ENCODE measurements at regions not wholly inside any gene's neighbourhood (a gene's known extent, or its start where the extent isn't known, plus 50 kb on each side); places are given as distances from the start of the nearest gene placed in this dataset.

- Histone ChIP-seq H3K27me3 (no peaks in the 10 kb centered on the region), H3K27ac (no peak overlapping the region), H3K9me3 (no peaks in the 10 kb centered on the region), H3K4me3 (no peak overlapping the region), H3K36me3 (no peaks in the 10 kb centered on the region), H3K4me1 (peaks cover 0 to 15% (median 5%) of the 10 kb centered on the region in 4 donors)
- intact Hi-C loops (cut with DNase I) = no loop called here
- no peak for TF ChIP-seq EP300 (IDR thresholded peaks at IDR 0.05)
- no peak for DNase-seq
Measured at GRCh38 chr7:18222636-18223035, 195.0 kb upstream of the PRPS1L1 start.

DNA sequence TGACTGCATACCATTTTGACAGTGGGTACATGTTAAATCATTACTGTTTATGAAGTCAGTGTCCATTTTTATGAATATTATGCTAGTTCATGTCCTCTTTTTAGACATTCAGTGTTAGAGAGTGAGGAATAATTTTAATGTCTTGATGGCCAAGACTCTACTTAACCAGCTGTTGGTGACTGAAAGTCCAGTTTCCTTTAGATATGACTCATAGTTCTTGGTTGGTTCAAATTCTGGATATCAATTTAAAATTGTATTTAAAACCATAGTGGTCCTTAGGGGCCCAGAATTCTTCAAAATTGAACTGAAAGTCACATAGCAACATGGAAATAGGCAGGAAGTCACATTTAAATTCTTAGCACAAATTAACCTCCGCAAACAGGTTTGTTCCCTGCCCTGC, 196.5 kb upstream of the PRPS1L1 start:
- peak overlapping the region in 2 of 4 donors; percentile 32 to 71 for H3K27ac ChIP-seq
- no peaks in the 10 kb centered on the region for H3K36me3 ChIP-seq
- no peak overlapping the region for H3K4me3 ChIP-seq
- no peak for TF ChIP-seq POLR2AphosphoS5 (IDR thresholded peaks at IDR 0.05)
- no peak for TF ChIP-seq EP300 (IDR thresholded peaks at IDR 0.05)
- no peak for TF ChIP-seq POLR2A (IDR thresholded peaks at IDR 0.05)
- no peak for TF ChIP-seq CTCF (IDR thresholded peaks at IDR 0.05)
- no peaks in the 10 kb centered on the region for H3K9me3 ChIP-seq
- H3K27me3 ChIP-seq = no peaks in the 10 kb centered on the region
- peaks cover 0 to 15% (median 5%) of the 10 kb centered on the region in 4 donors for H3K4me1 ChIP-seq
- no peak for DNase-seq
- WGBS, 2 donors = 70 to 93% methylated on average over 1 of the region's 1 CpG
- intact Hi-C loops (cut with DNase I) = no loop called here

DNA sequence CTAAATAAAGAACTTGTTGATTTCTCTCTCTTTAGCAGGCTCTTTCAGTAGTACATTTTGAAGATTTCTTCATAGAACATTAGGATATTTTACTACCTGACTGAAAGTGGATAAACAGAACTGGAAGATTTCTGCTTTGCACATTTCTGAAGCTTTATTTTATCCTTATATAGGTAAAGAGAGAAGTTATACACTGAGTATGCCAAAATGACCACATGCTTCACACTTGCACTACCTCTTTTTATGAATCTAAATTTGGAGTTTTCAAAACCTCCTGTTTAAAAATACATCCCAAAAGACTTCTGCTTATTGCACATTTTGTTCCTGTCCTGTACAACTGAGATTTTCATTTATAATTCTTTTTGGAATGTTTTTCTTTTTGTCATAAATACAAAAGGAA, 197.4 kb upstream of the PRPS1L1 start:
- Histone ChIP-seq H3K36me3 (no peaks in the 10 kb centered on the region), H3K9me3 (no peaks in the 10 kb centered on the region), H3K27ac (peak overlapping the region in 2 of 4 donors; percentile 32 to 71), H3K27me3 (no peaks in the 10 kb centered on the region), H3K4me3 (no peak overlapping the region), H3K4me1 (peaks cover 0 to 15% (median 5%) of the 10 kb centered on the region in 4 donors)
- intact Hi-C loops (cut with DNase I) = no loop called here
- no peak for DNase-seq
- TF ChIP-seq POLR2A (IDR thresholded peaks at IDR 0.05) (no peak), POLR2AphosphoS5 (IDR thresholded peaks at IDR 0.05) (peak in 2 of 4 donors; percentile 17 to 44), EP300 (IDR thresholded peaks at IDR 0.05) (peak in 1 of 4 donors; percentile 5), CTCF (IDR thresholded peaks at IDR 0.05) (no peak)

DNA sequence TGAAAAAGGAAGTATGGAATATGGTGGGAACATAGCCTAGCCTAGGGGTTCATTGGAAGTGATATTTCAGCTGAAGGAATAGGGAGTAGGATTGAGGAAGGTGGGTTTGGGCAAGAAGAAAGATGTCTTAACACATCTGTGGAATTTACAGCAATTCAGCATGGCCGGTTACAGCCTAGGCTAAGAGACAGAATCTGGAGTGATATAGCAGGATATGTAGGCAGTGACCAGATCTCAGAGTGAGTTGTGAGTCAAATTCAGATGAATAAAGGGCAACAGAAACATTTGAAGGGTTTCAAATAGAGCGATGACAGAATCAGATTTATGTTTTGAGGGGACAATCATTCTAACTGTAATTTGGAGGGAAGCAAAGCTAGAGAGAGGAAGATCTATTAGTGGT, 199.0 kb upstream of the PRPS1L1 start:
- no peak overlapping the region for H3K4me3 ChIP-seq
- H3K27ac ChIP-seq = peak overlapping the region in 1 of 4 donors; percentile 71
- no peaks in the 10 kb centered on the region for H3K27me3 ChIP-seq
- H3K4me1 ChIP-seq = peaks cover 0 to 15% (median 5%) of the 10 kb centered on the region in 4 donors
- WGBS, 2 donors = 94 to 96% methylated on average over 2 of the region's 2 CpGs
- no peak for DNase-seq
- intact Hi-C loops (cut with DNase I) = no loop called here
- TF ChIP-seq CTCF (IDR thresholded peaks at IDR 0.05) (no peak), POLR2AphosphoS5 (IDR thresholded peaks at IDR 0.05) (no peak), POLR2A (IDR thresholded peaks at IDR 0.05) (no peak), EP300 (IDR thresholded peaks at IDR 0.05) (no peak)
- H3K9me3 ChIP-seq = no peaks in the 10 kb centered on the region
- H3K36me3 ChIP-seq = no peaks in the 10 kb centered on the region

DNA sequence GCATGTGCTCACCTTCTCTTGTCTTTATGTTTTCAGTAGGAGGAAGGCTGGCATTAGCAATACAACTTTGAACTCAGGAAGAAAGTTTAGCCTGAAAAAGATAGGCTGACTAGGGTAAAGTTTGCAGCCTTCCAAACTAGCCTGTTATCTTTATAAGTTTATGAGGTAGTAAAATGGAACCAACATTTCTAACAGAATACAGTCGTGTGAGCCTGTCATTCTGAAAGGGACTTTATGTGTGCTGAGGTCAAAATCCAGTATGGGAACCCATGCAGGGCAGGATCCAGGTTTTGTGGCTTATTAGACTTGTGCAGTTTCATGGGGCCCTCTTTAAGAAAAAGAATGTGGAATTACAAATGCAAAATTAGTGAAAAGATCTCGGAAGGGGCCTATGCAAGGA, 201.0 kb upstream of the PRPS1L1 start:
- intact Hi-C loops (cut with DNase I) = no loop called here
- Histone ChIP-seq H3K9me3 (no peaks in the 10 kb centered on the region), H3K27me3 (no peaks in the 10 kb centered on the region), H3K4me1 (peaks cover 0 to 15% (median 5%) of the 10 kb centered on the region in 4 donors), H3K27ac (no peak overlapping the region), H3K36me3 (no peaks in the 10 kb centered on the region), H3K4me3 (no peak overlapping the region)
- no peak for TF ChIP-seq POLR2A (IDR thresholded peaks at IDR 0.05)
- no peak for TF ChIP-seq EP300 (IDR thresholded peaks at IDR 0.05)
- TF ChIP-seq CTCF (IDR thresholded peaks at IDR 0.05) = no peak
- no peak for TF ChIP-seq POLR2AphosphoS5 (IDR thresholded peaks at IDR 0.05)
- WGBS, 2 donors = 17 to 60% methylated on average over 2 of the region's 2 CpGs
- DNase-seq = no peak
